GM18498 (cell line): ENCODE measurements at regions not wholly inside any gene's neighbourhood (a gene's known extent, or its start where the extent isn't known, plus 50 kb on each side); places are given as distances from the start of the nearest gene placed in this dataset.

Experiments used
- ATAC-seq: cut with Tn5 transposase; IDR thresholded peaks from one replicate; pipeline ENCODE4 v1.9.1; 2021; ENCODE audit warnings: mild to moderate bottlenecking, moderate library complexity; ENCODE audit not compliant: unreplicated experiment

DNA sequence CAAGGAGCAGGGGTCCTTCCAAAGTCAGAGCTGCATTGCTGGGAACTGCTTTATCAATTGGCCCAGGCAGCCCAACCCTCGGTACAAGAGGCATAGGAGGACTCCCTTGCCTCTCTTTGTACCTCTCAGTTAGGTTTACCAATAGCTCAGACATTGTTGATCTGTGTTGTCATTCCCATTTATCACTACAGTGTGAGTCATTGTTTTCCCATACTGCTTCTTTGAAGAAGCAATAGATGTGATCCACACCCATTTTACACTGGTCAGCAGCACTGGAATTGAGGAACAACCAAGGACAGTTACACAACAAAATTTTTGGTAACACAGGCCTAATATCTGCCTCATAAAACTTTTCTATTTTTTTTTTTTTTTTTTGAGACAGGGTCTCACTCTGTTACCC, 307.2 kb downstream of the SNX13 start:
- ATAC-seq = no peak

DNA sequence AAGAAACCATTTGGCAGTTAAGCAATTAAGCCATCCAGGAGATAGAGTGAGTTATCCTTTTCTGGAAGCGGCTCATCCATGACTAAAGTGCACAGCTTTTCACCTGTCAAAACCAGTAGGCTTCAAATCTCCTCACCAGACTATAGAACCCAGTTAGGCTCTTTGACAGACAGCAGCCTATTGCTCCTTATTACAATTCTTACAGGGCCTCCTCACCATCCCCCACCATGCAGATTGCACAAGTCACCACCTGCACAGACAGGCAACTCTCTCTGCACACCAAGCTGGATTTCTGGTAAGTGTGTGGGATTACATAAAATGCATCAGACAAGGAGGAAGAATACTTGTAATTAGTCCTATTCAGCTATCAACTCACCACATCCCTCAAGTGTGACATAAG, 301.6 kb downstream of the SNX13 start:
- ATAC-seq = no peak

DNA sequence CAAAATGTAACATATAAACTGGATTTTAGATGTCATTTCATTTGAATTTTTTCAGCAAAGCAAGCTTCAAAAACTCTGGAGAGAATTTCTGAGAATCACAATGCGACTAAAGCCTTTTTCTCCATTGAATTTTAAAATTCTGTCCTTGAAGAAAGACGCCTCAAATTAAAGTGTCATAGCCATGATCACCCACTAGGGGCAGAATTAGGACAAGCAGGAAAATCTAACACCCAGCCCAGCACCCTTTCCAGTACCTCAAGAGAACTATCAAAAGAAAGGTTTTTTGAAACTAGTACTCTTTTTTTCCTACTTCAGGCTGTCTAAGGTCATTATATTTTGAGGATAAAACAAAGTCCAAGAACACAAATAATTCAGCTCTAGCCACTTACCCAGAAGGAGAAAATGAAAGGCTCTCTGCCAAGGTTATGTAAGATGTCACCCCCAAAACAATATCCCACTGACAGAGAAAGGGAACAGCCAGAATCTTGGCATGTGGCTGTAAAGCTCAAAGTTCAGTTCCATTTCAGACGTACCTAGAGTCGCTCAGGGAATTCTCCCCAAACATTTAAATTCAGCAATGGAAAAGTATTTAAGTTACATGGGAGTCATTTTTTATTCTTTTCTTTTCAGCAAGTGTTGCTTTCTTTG, 299.4 kb downstream of the SNX13 start:
- no peak for ATAC-seq

DNA sequence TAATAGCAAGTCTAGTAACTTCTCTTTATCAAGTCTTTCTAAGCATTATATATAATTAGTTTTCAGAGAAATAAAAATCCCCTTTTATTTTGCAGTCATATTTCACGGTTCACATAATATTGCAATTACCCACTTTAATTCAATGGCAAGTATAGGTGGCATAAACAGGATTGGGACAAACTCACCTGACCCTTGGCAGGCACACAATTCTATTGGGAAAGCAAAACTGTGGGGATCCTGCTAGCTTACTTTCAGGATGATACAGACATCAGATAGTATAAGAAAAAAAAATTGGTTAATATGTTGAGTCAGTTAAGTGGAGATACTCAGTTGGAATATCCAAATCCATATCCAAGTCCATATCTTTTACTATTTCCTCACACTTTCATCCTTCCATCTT, 294.8 kb downstream of the SNX13 start:
- ATAC-seq = no peak

DNA sequence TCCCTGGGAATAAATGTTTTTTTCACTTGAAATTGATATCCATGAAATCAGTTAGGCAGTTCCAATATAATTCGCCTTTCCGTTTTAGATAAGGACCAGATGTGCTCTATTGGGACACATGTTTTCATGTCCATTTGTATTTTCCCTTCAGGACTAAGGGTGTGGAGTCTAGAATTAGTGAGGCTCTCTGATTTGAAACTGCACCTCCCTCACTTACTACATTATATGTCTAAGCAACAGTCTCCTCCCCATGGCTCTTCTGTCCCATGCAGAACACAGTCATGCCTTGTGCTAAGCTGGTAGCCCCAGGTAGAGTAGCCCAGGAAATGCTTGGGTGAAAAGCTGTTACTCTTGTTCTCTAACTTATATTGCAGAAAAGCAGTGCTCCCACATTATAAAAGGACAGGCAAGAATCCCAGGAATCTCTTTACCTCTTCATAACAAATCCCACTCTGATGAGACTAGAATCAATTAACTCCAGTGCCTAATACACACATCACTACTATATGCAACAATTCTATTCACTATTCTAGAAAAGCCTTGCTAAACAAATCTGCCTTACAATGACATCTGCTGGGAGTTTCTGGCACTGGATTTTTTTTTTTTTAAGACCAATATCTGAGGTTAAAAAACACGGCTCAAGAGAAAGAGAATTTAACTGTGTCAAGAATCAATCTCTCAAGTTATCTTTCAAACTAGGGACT, 293.9 kb downstream of the SNX13 start:
- no peak for ATAC-seq

DNA sequence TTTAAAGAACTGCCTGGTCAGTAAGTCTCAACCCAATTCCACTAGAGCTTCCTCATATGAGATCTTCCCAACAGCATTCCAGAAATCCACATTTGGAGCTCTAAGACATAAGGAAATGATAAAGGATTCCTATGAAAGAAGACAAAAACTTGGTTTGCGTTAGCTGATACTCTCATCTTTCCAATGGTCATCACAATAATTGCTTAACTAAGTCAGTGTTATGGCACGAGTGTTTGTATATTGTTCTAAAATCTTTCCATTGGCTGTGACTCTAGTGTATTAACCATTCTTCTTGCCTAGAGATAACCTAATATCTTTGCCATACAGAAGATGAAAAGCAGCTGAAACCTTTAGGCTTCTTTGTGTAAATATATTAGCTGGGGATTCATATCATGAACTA, 289.0 kb downstream of the SNX13 start:
- ATAC-seq = no peak

DNA sequence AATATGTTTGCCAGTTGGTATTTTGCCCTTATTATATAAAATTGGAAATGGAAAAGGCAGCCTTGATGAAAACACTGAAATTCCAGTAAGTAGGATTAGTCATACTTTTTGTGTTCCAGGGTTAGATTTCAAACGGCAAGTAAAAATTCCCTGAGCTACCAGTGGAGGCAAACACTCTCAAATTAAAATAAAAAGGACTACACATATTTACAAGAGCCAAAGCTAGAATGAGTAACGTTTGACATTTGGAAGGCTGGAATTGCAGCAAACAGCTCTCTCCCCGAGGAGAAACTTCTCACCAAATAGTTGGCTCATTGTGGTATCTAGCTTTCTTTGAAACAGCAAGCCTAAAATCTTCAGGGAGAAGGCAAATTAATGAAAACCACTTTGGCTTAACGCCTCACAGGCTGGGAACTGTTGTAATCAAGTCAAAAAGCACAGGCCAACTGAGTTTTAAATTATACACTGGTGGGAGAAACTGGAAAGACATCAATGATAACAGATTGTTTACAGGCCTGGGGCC, 288.4 kb downstream of the SNX13 start:
- ATAC-seq = no peak

DNA sequence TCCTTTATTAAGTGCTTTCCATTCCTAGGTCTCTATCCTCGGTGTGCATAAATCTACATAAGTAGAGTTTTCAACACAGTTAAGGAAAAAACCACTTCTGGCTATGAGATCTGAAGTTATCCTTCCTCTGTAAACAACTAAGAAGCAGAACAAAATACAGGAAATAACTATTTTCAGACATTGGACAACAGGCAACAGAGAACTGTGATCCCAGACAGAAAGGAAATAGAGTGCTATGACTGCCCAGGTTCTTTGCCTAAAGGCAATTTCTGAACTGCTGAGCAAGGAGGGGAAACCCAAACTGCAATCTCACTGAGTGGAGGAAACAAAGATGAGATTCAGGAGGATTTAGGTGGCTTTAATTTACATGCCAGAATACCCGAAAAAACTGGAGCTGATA, 285.4 kb downstream of the SNX13 start:
- ATAC-seq = no peak

DNA sequence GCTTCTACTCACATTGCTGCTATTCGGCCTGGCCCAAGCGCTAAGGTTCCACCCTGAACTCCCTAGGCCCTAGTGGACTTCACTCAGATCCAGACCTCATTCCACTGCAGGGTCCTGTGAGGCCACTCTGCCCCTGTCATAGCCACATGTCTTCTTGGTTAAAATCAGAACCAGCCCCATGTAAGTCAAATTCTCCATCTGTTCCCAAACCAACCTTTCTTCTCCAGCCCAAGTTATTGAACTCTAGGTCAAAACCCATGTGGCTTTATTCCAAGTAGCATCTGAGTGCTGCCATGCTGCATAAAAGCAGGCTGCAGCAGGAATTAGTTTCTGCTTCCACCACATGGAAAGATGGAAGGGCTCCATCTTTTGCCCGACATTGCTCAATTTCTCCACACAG, 281.2 kb downstream of the SNX13 start:
- ATAC-seq = no peak

DNA sequence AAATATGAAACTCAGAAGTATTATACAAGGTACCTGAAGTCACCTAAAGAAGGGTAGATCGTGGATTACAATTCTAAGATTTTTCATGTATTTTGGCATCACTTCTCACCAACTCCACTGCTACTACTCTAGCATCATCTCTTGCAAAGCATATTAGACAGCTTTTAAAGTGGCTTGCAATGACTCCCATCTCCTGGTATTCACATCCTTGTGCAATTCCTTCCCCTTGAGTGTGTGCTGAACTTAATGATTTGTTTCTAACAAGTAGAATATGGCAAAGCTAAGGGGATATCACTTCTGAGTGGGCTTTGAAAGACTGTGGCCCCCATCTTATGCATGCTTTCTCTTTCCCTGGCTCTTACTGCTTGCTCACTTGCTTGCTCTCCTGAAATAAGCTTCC, 280.2 kb downstream of the SNX13 start:
- no peak for ATAC-seq

DNA sequence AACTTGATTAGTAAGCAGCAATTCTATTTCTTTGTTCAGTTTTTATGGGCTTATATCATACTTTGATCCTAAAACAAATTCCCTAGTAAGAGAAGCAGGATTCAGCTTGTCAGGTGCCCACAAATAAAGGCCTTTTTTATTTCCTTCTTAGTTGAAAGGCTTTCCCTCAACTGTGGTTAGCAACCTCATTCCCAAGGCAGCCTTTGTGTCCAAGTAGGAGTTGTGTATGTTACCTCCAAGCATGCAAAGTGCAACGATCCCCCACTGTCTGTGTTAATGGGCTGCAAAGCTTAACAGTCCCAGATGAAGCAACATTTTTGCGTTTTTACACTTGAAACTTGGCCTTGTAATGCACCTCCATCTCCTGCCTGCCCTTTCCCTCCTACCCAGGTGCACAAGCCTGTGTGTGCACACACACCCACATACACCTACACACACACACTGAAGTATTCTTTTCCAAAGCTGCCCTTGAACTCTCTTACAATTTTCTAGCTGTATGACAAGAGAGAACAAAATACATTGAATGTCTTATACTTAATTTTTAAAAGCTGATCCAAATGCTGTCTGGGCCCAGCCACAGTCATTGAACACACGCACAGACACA, 278.2 kb downstream of the SNX13 start:
- no peak for ATAC-seq

DNA sequence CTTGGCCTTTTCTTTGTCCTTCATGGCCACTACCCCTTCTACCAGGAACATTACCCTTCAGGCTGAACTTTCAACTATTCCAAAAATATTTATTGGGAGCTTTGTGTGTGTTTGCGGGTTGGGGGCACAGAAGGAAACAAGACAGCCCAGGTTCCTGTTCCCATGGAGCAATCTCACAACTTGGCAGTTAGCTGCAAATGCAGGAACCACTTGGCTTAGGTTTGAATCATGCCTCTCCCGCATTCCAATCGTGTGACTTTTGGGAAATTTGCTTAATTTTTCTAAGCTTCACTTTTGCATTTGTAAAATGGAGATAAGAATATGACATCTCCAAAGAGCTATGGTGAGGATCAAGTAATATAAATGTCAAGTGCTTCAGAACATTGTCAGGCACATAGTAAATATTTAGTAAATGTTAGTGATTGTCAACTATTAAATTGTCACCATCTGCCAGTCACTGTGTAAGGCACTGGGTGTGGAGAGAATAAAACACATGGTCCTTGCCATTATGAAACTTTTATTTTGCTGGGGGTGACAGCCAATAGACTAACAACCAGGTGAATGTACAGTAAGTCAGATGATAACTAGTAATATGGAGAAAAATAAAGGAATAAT, 277.1 kb downstream of the SNX13 start:
- no peak for ATAC-seq

DNA sequence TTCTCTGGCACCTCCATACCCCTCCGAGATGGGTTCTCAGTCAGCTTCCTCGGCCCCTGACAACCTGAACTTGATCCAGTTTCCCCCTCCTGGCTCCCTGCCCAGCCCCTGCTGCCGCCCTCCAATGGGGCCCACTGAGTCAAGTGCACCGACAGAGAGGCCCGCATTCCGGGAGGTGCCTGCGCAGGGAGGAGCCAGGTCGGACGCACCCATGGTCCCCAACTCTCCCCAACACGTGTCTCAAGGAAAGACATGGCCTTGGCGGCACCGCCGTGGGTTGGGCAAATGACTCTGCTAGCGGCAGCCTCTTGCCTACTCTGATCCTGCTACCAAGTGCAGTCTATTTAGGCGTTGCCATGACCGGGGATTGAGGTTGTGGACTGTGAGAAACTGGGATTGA, 275.3 kb downstream of the SNX13 start:
- ATAC-seq = no peak

DNA sequence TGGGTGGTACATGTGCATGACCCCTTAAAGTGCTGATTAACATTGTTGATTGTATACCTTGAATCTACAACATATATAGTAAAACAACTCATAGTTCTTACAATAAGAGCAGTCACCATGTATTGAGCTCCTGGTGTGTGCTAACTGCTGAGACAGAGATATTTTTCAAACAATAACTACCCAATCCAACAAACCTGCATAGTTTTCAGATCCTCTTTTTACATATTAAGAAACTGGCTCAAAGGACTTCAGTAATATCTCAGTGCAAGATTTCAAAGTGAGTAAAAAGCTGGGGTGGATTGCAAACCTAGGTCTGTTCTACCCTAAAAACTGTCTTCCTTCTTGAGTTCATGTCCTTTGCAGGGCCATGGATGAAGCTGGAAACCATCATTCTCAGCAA, 272.2 kb downstream of the SNX13 start:
- peak; percentile 56 for ATAC-seq

DNA sequence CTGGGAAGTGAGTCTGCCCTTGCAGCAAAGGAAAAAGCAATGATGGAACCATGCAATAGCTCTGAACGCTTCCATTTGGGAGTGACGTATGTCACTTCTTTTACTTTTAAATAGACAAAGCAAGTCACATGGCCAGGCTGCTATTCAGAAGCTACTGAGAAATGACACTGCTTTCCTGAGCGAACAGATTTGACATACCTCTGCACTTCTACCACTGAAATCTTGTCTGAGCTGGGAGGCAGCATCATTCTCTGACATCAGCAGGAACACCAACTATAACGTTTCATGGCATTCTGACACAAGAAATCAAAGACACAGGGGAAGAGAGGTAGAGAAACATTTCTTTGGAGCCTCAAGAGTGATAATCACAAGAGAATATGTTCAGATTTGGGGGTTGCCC, 271.1 kb downstream of the SNX13 start:
- no peak for ATAC-seq

DNA sequence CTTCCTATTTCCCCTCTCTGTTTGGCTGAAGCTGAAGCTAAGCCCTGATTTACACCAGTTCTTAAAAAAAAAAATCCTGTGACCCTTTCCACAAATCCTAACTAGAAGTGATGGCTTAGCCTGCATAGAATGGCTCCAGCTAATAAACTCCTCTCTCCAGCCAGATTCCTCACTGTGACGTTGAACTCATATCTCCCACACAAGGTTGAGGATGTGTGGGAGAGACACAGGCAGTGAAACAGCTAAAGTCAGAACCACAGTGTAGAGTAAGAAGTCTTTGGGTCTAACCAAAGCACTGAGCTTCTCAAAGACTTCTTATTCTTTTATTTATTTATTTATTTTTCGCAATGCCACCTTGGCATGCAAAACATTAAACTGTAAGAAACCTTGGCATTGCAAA, 268.3 kb downstream of the SNX13 start:
- no peak for ATAC-seq

DNA sequence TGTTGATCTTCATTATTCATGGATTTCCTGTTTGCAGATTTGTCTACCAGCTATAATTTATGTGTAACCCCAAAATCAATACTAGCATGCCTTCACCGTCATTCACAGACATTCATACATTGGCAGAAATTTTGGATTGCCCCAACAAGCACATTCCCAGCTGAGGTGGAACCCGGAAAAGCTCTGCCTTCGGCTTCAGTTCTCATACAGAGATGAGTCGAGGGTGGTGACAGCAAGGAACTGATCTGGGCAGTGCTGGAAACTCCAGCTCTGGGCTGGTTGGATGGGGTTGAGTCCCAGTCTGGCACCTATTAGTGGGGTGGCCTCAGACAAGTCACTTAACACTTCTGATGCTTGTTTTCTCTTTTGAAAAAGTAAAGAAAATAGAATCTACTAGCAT, 267.5 kb downstream of the SNX13 start:
- no peak for ATAC-seq

DNA sequence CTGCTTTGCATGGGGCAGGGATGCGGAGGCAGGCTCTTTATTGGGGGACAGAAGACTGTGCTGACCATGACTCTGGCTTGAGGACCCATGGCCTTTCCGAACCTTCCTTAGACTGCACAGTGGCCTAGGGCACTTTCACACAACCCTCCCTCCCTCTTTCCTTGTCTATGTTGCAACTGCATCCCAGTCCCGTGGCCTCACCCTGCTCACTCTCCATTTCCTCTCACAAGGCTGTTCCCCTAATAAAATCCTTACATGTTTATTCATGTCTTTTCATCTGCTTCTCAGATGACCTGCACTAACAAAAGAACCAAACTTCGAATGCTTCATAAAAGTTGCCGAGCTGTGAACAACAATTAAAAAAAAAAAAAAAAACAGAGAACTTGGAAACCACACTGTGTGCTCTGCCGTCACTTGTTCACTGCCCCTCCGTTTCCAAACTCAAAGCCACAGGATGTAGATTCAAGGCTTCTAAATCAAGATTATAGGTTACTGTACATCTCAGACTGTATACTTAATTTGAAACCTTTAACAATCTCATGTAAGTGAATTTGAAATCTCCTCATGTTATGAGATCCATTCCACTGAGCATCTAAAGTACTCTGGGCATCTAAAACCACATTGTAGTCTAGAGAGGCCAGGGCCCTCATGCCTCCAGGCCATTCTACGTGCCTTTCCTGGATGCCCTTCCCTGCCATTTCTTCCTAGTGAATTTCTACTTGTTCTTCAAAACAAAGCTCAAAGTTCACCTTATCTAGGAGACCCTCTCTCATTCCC, 265.9 kb downstream of the SNX13 start:
- no peak for ATAC-seq

DNA sequence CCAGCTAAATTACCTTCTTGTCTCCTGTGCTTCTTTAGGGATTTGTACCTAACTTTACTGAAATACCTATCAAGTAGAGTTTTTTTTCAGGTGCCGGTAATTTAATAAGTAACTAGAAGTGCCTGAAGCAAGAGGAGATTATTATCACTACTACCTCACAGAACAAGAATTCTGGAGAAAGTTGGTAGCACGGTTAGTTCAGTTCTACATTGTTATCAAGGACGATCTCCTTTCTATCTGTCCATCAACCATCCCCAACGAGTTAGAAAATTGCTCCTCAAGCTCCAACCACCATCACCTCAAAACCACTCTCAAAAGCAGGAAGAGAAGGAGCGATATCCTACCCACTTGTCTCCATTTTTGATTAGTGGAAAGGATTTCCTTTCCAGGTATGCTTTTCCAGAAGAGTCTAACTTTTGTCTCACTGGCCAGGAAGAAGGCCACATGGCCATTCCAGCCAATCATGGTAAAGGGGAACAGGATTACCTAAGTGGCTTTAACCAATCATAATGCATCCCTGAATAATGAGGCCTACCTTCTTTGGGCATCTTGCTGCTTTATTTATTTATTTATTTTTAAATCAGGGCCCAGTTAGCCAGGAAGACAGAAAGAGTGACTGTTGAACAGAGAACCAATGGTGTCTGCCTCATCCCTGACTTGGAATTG, 265.2 kb downstream of the SNX13 start:
- no peak for ATAC-seq

DNA sequence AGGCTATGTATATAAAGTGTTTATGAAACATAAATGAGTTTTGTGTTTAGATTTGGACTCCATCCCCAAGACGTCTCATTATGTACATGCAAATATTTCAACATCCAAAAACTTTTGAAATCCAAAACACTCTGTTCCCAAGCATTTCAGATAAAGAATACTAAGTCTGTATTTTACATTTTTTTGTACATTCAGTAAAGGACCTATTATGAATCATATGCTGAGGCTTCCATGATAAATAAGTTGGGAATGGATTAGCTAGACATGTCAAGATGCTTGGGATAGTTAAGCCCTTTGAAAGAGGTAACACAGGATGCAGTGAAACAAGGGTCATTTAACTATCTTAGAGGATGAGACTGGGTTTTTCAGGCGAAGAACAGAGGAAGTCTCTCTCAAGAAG, 262.9 kb downstream of the SNX13 start:
- ATAC-seq = no peak

DNA sequence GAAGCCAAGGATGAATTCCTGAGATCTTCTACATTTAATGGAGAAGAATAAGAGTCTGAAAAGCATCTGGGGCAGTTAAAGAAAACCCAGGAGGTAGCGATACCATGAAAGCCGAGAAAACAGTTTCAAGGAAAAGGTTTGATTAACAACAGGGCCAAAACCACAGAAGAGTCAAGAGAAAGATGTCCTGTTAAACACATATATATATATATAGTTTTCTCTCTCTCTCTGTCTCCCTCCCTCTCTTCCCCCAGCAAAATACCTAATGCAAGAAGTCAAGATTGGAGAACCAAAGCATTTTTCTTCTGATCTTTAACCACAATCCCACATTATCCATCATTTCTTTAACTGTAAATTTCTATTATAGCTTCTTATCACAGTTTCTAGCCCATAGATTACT, 261.4 kb downstream of the SNX13 start:
- no peak for ATAC-seq
